NCI-H446 treated with DMSO at 0.1 percent for 48 hours (cell line): ENCODE measurements at regions not wholly inside any gene's neighbourhood (a gene's known extent, or its start where the extent isn't known, plus 50 kb on each side); places are given as distances from the start of the nearest gene placed in this dataset.

ENCODE experiments used
- DNase-seq: peaks from one replicate; lab custom pipeline; 2025; lab: John Stamatoyannopoulos, UW

GRCh38 chr6:71481011-71481410 lies 192.4 kb downstream of the OGFRL1 start:
- no peak for DNase-seq

- DNase-seq, result no peak
These were observed 193.2 kb downstream of the OGFRL1 start for GRCh38 chr6:71481801-71482200.

- DNase-seq, result no peak
These were observed 194.1 kb downstream of the OGFRL1 start for GRCh38 chr6:71482742-71483141.

DNA sequence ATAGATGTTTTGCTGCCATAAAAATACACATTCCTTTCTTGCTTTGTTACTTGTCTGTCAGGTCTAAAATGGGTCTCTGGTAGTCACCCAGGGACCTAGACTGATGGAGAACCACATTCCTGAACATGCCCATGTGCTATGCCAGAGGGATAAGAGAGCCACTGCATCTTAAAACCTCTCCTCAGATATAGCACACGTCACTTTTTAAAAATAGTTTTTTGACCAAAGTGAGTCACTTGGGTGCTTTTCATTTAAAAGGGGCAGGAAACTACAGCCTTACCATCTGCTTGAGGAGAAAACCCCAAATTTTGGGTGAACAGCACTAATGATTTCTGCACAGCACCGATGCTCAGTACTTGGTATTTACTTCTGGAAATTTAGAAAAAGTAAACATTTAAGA lies 197.8 kb downstream of the OGFRL1 start:
- DNase-seq, result no peak

- no peak for DNase-seq
These were observed 199.6 kb downstream of the OGFRL1 start for GRCh38 chr6:71488186-71488585.

DNA sequence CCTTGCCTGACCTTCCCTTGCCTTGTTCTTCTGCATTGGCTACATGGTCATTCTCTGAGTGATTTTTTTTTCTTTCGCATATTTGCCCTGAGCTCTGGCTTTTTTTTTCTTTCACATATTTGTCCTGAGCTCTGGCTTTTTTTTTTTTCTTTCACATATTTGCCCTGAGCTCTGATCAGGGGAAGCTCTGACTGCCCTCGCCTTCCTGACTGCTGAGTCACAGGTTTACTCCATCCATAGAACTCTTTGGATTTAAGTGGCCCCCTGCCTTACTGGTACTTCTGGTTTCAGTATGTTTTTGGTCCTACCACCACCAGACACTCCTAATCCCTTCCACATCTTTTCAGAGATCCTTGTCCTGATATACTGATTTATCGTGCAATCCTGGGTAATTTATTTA lies 201.1 kb downstream of the OGFRL1 start:
- DNase-seq, result no peak

GRCh38 chr6:71490876-71491275 lies 202.3 kb downstream of the OGFRL1 start:
- DNase-seq, result no peak

DNA sequence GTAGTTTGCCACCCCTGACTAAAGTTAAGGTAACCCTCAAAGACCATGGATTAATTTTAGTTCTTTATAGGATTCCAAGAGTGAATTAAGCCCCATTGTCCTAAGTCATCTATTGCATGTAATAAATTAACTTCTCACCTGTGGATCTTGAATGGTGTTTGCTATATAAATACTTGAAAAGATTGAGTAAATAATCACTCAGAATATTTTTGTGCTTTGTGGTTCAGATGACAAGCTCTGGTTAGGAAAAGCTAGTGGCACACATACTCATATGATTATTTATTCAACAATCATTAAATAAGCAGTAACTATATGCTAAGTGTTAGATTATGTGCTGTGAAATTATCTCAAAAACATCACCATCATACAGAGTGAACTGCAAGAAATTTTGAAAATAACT lies 203.2 kb downstream of the OGFRL1 start:
- no peak for DNase-seq

DNA sequence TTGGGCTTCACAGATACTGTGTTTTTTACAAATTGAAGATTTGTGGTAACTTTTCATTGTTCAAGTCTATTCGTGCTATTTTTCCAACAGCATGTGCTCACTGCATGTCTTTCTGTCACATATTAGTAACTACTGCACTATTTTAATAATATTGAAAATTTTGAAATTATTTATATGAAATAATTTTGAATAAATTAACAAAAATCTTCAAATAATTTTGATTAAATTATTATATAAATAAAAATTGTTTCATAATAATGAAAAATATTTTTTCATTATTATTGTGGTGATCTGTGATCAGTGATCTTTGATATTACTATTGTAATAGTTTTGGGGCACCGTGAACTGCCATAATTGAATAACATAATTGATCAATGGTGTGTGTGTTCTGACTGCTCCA lies 204.1 kb downstream of the OGFRL1 start:
- DNase-seq, result no peak

DNA sequence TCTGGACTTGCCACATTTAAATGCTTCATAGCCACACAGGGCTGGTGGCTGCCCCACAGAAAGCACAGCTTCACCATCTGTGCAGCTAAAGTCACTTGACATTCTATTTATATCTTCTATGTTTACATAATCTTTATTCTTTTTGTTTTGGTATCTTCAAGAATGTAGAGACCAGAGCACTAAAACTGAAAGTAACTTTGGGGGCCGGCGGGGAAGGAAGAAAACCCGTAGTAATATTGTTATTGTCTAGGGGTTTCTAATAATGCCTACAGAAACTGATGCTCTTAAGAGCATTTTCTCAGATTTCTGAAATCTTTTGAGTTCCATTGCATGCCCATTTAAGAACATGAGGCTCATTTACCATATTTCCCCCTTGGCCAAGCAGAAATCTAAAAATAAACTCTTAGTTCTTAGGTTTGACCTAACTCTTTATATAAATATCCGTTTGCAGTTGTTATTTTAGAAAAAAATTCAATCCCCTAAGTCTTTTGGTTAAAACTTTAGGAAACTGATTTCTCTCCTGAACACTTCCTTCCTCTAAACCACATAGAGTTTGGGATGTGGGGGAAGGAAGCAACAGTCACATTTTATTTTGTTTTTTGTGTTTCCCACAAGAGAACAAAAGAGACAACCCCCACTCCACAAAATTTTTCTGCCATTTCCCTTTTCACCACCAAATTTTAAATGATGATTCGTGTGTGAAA lies 207.6 kb downstream of the OGFRL1 start:
- no peak for DNase-seq

DNA sequence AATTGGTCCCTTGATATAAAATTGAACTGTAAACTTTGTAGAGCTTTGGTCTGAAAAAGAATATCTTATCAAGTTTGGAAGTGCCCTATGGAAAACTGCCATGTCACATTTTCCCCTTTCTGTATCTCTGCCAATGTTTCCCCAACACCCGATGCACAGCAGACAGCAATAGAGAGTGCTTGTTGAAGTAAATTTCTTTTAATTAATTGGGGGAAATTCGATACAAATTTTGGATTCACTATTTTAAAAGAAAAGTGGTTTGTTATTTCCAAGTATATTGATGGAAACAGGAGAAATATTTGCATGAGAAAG lies 208.1 kb downstream of the OGFRL1 start:
- no peak for DNase-seq

DNA sequence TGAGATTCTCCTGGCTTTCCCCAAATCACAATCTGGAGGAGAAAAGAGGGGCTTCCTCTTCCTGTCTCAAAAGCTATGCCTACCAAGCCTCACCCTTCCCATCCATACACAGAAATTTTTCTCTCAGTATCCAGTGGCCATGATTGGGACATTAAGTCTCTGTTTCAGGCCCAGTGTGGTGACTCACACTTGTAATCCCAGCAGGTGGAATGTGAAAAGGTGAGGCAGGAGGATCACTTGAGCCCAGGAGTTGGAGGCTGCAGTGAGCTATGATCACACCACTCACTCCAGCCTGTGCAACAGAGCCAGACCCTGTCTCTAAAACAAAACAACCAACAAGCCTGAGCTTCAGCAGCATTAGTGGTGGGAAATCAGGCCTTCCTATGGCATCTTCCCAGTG lies 210.0 kb downstream of the OGFRL1 start:
- no peak for DNase-seq

DNA sequence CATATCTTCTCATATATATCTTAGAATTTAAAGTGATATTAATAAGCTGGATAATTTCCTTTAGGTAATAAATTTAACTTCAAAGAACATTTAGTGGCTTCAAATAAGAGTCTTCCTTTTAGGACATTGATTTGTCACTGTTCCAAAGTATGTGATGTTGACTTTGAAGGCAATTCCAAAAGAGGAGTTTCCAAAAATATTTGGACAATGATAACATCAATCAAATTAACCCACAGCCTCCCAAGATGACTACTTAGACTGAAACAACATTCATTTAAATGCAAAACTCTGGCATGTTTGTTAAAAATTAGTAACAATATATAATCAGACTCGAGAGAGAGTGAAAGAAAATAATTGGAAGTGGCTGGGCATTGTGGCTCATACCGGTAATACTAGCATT lies 211.1 kb downstream of the OGFRL1 start:
- no peak for DNase-seq

DNA sequence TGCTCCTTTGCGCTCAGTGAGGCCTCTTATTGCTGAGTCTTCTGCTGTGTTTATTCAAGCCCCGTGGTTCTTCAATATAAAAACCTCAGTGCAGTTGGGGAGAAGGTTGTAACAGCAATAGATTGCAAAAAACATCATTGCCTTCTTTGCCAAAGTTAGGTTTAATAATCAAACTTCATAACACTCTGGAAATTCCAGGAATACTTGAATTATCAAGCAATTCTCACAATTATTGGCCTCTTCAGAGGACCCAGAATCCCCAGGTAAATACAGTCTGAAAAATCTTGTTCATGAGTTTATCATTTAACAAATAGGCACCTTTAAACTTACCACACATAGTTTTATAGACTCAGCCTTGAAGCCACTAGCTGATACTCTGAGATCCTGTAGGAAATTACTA lies 213.6 kb downstream of the OGFRL1 start:
- no peak for DNase-seq

GRCh38 chr6:71502956-71503355 lies 214.3 kb downstream of the OGFRL1 start:
- no peak for DNase-seq

DNA sequence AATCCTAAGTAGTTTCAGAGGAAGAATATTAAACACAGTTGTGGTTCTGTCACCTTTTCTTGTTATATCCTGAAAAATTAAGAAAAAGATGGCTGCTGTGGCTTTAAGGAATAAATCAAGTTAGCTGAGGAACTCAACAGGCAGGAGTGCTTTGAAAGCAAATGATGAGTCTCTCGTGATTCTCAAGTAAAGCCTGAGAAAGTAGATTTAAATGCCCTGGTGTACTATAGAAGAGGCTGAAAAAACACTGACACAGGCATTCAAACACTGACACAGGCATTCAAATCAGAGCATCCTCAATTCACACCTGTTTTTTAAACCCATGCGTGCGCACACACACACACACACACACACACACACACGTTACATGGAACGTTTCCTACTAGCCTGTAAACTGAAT lies 218.6 kb downstream of the OGFRL1 start:
- DNase-seq, result no peak

- no peak for DNase-seq
These were observed 220.8 kb downstream of the OGFRL1 start for GRCh38 chr6:71509191-71510005.

GRCh38 chr6:71510057-71510713 lies 221.6 kb downstream of the OGFRL1 start:
- peak; percentile 29 for DNase-seq

DNA sequence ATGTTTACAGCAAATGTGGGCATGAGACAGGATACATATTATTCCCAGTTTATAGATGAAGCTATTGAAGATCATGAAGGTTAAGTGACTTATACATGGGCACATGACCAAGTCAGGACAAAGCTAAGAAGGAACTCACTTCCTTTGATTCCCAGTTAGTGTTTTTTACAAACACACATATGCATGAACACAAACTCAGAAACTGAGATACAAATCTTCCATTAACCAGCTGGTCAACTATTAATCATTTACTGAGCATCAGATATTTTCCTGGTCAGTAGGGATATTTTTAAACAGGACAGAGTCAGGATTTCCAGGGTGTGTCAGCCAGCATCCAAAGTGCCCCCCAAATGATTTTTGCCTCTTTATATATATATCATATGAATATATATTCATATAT lies 222.2 kb downstream of the OGFRL1 start:
- no peak for DNase-seq

- no peak for DNase-seq
These were observed 223.6 kb downstream of the OGFRL1 start for GRCh38 chr6:71512256-71512655.

DNA sequence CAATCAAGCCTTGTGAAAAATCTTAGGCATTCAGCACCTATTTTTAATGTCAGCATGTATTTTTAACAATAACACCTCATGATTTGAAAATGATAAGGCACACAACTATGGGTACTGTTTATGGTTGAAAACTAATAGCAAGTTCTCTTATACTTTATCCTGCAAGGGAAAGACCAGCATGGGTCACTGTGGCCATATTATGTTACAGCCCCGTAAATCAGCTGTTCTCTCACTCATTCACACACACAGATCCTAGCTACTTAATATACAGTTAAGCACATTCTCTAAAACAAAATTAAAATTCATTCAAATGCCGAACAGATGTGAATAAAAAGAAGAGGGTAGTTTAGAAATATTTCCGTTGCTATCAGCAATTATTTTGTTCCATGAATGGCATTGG lies 224.4 kb downstream of the OGFRL1 start:
- no peak for DNase-seq

GRCh38 chr6:71523548-71523947 lies 234.9 kb downstream of the OGFRL1 start:
- no peak for DNase-seq

DNA sequence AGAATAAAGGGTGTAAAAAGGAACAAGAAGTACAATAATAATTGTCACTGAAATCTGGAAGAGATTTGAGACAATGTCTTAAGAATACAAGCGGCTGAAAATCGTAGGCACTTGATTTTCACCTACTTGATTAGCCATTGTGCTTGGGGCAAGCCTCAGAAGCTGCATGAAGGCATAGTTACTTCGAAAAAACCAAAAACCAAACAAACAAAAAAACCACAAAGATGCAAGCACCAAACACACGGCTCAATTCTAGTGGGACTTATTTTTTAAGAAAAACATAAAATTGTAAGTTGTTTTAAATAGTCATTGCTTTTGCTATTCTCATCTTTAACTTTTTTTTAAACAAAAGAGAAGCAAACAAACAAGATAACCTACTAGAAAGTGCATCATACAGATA lies 235.6 kb downstream of the OGFRL1 start:
- no peak for DNase-seq
